ENCODE measurements at regions not wholly inside any gene's neighbourhood (a gene's known extent, or its start where the extent isn't known, plus 50 kb on each side); places are given as distances from the start of the nearest gene placed in this dataset.

DNA sequence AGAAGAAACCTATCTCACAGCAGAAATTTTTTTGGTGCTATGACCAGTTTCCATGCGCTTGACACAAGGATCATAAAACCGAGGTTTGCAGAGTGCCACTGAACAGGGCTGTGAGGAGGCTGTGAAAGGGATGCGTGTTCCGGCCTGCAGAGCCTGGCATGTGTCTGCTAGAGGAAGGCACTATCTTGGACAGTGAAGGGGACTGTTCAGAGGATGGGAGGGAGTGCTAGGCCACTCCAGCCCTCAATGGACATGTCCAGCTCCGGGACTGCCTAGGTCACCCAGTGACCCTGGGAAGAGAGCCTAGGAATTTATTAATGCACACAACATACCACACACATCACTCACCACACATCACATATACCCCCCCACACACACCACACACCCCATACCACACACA lies 275.9 kb downstream of the GADD45G start:
- Mint-ChIP-seq H3K27ac (no peak overlapping the region), H3K36me3 (ENCODE audit: low read depth) (no peaks in the 10 kb centered on the region), H3K4me3 (no peak overlapping the region), H3K9me3 (no peaks in the 10 kb centered on the region), H3K27me3 (ENCODE audit: insufficient read depth) (no peaks in the 10 kb centered on the region), H3K4me1 (no peaks in the 10 kb centered on the region)
- Histone ChIP-seq H3K36me3 (ENCODE audit: control insufficient read depth, insufficient read depth, low read length) (no peaks in the 10 kb centered on the region), H3K4me1 (ENCODE audit: control insufficient read depth, insufficient read depth, low read length) (no peaks in the 10 kb centered on the region), H3K27ac (ENCODE audit: low read depth, low read length) (no peak overlapping the region), H3K9me3 (ENCODE audit: control insufficient read depth, low read length) (no peaks in the 10 kb centered on the region), H3K4me3 (ENCODE audit: low read length) (no peak overlapping the region), H3K9ac (ENCODE audit: extremely low read depth, low read length, poor library complexity, severe bottlenecking) (no peak overlapping the region), H3K27me3 (ENCODE audit: control insufficient read depth, insufficient read depth, low read length, poor library complexity, severe bottlenecking) (no peaks in the 10 kb centered on the region)
- 83 to 96% methylated on average over 3 to 5 of the region's 5 CpGs for WGBS, 2 experiments (ENCODE audit: insufficient coverage in 1 of 2, insufficient read length in 1 of 2)
- TF ChIP-seq, protein P1, sequence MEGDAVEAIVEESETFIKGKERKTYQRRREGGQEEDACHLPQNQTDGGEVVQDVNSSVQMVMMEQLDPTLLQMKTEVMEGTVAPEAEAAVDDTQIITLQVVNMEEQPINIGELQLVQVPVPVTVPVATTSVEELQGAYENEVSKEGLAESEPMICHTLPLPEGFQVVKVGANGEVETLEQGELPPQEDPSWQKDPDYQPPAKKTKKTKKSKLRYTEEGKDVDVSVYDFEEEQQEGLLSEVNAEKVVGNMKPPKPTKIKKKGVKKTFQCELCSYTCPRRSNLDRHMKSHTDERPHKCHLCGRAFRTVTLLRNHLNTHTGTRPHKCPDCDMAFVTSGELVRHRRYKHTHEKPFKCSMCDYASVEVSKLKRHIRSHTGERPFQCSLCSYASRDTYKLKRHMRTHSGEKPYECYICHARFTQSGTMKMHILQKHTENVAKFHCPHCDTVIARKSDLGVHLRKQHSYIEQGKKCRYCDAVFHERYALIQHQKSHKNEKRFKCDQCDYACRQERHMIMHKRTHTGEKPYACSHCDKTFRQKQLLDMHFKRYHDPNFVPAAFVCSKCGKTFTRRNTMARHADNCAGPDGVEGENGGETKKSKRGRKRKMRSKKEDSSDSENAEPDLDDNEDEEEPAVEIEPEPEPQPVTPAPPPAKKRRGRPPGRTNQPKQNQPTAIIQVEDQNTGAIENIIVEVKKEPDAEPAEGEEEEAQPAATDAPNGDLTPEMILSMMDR (conservative IDR thresholded peaks at IDR 0.05), result no peak
- peak; percentile 16 for DNase-seq

DNA sequence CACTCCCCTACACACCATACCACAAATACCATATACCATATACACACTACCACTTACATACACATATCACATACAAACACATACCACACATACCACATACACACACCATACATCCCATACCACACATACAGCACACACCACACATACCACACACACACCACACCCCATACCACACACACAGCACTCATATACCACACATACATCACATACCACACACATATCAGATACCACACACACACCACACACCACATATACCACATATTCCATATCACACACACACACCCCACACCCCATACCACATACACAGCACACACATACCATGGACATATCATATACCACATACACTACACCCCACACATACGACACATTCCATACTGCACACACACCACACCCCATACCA lies 276.6 kb downstream of the GADD45G start:
- Mint-ChIP-seq H3K27ac (no peak overlapping the region), H3K4me1 (no peaks in the 10 kb centered on the region), H3K9me3 (no peaks in the 10 kb centered on the region), H3K36me3 (ENCODE audit: low read depth) (no peaks in the 10 kb centered on the region), H3K27me3 (ENCODE audit: insufficient read depth) (no peaks in the 10 kb centered on the region), H3K4me3 (no peak overlapping the region)
- no peak overlapping the region for H3K9ac ChIP-seq (ENCODE audit: extremely low read depth, low read length, poor library complexity, severe bottlenecking)
- no peaks in the 10 kb centered on the region for H3K9me3 ChIP-seq (ENCODE audit: control insufficient read depth, low read length)
- DNase-seq, result no peak
- no peaks in the 10 kb centered on the region for H3K36me3 ChIP-seq (ENCODE audit: control insufficient read depth, insufficient read depth, low read length)
- H3K27ac ChIP-seq (ENCODE audit: low read depth, low read length), result no peak overlapping the region
- WGBS, 2 experiments (ENCODE audit: insufficient coverage in 1 of 2, insufficient read length in 1 of 2), result 79% methylated on average over 1 of the region's 1 CpG; no CpG with 5 or more reads in 1 of the 2 experiments
- TF ChIP-seq, protein P1 (conservative IDR thresholded peaks at IDR 0.05), result no peak
- no peaks in the 10 kb centered on the region for H3K4me1 ChIP-seq (ENCODE audit: control insufficient read depth, insufficient read depth, low read length)
- H3K27me3 ChIP-seq (ENCODE audit: control insufficient read depth, insufficient read depth, low read length, poor library complexity, severe bottlenecking), result no peaks in the 10 kb centered on the region
- H3K4me3 ChIP-seq (ENCODE audit: low read length), result no peak overlapping the region

DNA sequence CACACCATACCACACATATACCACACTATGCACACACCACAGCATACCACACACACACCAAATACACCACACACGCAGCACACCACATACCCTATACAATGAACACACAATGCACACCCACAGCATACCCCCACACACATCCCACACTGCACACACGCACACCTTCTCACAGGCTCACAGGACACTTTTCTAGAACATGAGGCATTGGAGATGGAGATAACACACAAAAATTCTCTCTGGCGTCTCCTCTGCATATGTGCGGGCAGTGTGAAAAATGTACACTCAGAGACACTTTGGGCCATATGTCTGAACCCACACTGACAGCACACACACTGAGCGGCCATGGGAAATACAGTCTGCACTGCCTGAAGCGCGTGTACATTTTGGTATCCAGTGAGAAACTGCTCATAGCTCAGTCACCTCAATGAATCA lies 278.1 kb downstream of the GADD45G start:
- H3K9me3 Mint-ChIP-seq, result no peaks in the 10 kb centered on the region
- 87 to 98% methylated on average over 5 to 7 of the region's 7 CpGs for WGBS, 2 experiments (ENCODE audit: insufficient coverage in 1 of 2, insufficient read length in 1 of 2)
- no peaks in the 10 kb centered on the region for H3K4me1 Mint-ChIP-seq
- no peak overlapping the region for H3K9ac ChIP-seq (ENCODE audit: extremely low read depth, low read length, poor library complexity, severe bottlenecking)
- no peak for DNase-seq
- no peak overlapping the region for H3K4me3 Mint-ChIP-seq
- H3K36me3 ChIP-seq (ENCODE audit: control insufficient read depth, insufficient read depth, low read length), result no peaks in the 10 kb centered on the region
- no peak overlapping the region for H3K27ac ChIP-seq (ENCODE audit: low read depth, low read length)
- TF ChIP-seq, protein P1 (conservative IDR thresholded peaks at IDR 0.05), result no peak
- no peaks in the 10 kb centered on the region for H3K36me3 Mint-ChIP-seq (ENCODE audit: low read depth)
- H3K27me3 Mint-ChIP-seq (ENCODE audit: insufficient read depth), result no peaks in the 10 kb centered on the region
- no peaks in the 10 kb centered on the region for H3K4me1 ChIP-seq (ENCODE audit: control insufficient read depth, insufficient read depth, low read length)
- H3K27ac Mint-ChIP-seq, result no peak overlapping the region
- no peaks in the 10 kb centered on the region for H3K9me3 ChIP-seq (ENCODE audit: control insufficient read depth, low read length)
- no peaks in the 10 kb centered on the region for H3K27me3 ChIP-seq (ENCODE audit: control insufficient read depth, insufficient read depth, low read length, poor library complexity, severe bottlenecking)
- no peak overlapping the region for H3K4me3 ChIP-seq (ENCODE audit: low read length)

Measured in endodermal cell (in vitro differentiated cells).